KMS-11 (cell line): ENCODE measurements at regions not wholly inside any gene's neighbourhood (a gene's known extent, or its start where the extent isn't known, plus 50 kb on each side); places are given as distances from the start of the nearest gene placed in this dataset.

Source experiments
- H2AFZ ChIP-seq: fragments of 200-600 bp; sonication (generic); 2 replicates; pipeline ENCODE4 v1.6.1; 2016; ENCODE audit warnings: antibody characterized with exemption, mixed run types, low read depth
- H3K27ac ChIP-seq: fragments of 200-600 bp; sonication (generic); 2 replicates; pipeline ENCODE4 v1.6.1; 2016; ENCODE audit warnings: mild to moderate bottlenecking, mixed run types
- H3K27me3 ChIP-seq: fragments of 200-600 bp; sonication (generic); 2 replicates; pipeline ENCODE4 v1.6.1; 2017; ENCODE audit warnings: mild to moderate bottlenecking, low read depth, mixed run types, moderate library complexity; ENCODE audit not compliant: insufficient read depth
- H3K36me3 ChIP-seq: fragments of 200-600 bp; sonication (generic); 2 replicates; pipeline ENCODE4 v1.6.1; 2017; ENCODE audit warnings: mild to moderate bottlenecking, mixed run types; ENCODE audit not compliant: insufficient read depth
- H3K4me1 ChIP-seq: fragments of 200-600 bp; sonication (generic); 2 replicates; pipeline ENCODE4 v1.6.1; 2016; ENCODE audit warnings: mild to moderate bottlenecking, low read depth, mixed run types; ENCODE audit not compliant: poor library complexity, severe bottlenecking
- H3K4me2 ChIP-seq: fragments of 200-600 bp; sonication (generic); 2 replicates; pipeline ENCODE4 v1.7.0; 2016; ENCODE audit warnings: mild to moderate bottlenecking, mixed run types
- H3K4me3 ChIP-seq: fragments of 200-600 bp; sonication (generic); IDR thresholded peaks from 2 replicates; pipeline ENCODE4 v1.6.1; 2017; ENCODE audit warnings: low read depth, low read length, mixed read lengths; ENCODE audit not compliant: insufficient read depth
- H3K79me2 ChIP-seq: fragments of 200-600 bp; sonication (generic); 2 replicates; pipeline ENCODE4 v1.6.1; 2016; ENCODE audit warnings: low read depth, mixed run types; ENCODE audit not compliant: insufficient read depth
- H3K9ac ChIP-seq: fragments of 200-600 bp; sonication (generic); 2 replicates; pipeline ENCODE4 v1.6.1; 2016; ENCODE audit warnings: mild to moderate bottlenecking, mixed run types
- H4K20me1 ChIP-seq: fragments of 200-600 bp; sonication (generic); 2 replicates; pipeline ENCODE4 v1.6.1; 2016; ENCODE audit warnings: mild to moderate bottlenecking, mixed run types; ENCODE audit not compliant: insufficient read depth
- TF ChIP-seq, protein P1 (sequence below): fragments of 200-600 bp; sonication (generic); conservative IDR thresholded peaks from 2 replicates; pipeline ENCODE4 v1.6.1; 2017; ENCODE audit warnings: low read depth, mild to moderate bottlenecking, antibody characterized with exemption, low read length, moderate library complexity, mixed read lengths

GRCh38 chr5:125408448-125409233 lies 662.2 kb upstream of the ZNF608 start:
- Histone ChIP-seq H4K20me1 (no peaks in the 10 kb centered on the region), H3K4me1 (peaks cover 62% of the 10 kb centered on the region), H3K4me3 (no peak overlapping the region), H3K27me3 (no peaks in the 10 kb centered on the region), H3K79me2 (no peaks in the 10 kb centered on the region), H3K36me3 (no peaks in the 10 kb centered on the region), H3K9ac (no peak overlapping the region), H3K4me2 (peak overlapping the region; percentile 95), H3K27ac (peak overlapping the region; percentile 24; the same call in 1 of the 2 replicates), H2AFZ (no peak overlapping the region)
- TF ChIP-seq, protein P1, sequence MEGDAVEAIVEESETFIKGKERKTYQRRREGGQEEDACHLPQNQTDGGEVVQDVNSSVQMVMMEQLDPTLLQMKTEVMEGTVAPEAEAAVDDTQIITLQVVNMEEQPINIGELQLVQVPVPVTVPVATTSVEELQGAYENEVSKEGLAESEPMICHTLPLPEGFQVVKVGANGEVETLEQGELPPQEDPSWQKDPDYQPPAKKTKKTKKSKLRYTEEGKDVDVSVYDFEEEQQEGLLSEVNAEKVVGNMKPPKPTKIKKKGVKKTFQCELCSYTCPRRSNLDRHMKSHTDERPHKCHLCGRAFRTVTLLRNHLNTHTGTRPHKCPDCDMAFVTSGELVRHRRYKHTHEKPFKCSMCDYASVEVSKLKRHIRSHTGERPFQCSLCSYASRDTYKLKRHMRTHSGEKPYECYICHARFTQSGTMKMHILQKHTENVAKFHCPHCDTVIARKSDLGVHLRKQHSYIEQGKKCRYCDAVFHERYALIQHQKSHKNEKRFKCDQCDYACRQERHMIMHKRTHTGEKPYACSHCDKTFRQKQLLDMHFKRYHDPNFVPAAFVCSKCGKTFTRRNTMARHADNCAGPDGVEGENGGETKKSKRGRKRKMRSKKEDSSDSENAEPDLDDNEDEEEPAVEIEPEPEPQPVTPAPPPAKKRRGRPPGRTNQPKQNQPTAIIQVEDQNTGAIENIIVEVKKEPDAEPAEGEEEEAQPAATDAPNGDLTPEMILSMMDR, result no peak

GRCh38 chr5:125409234-125409860 lies 662.9 kb upstream of the ZNF608 start:
- TF ChIP-seq, protein P1, result no peak
- Histone ChIP-seq H3K4me3 (no peak overlapping the region), H3K36me3 (no peaks in the 10 kb centered on the region), H3K9ac (no peak overlapping the region), H3K27me3 (no peaks in the 10 kb centered on the region), H3K27ac (peak overlapping the region; percentile 24; the same call in 1 of the 2 replicates), H3K79me2 (no peaks in the 10 kb centered on the region), H3K4me1 (peaks cover 64% of the 10 kb centered on the region), H2AFZ (no peak overlapping the region), H4K20me1 (no peaks in the 10 kb centered on the region), H3K4me2 (peak overlapping the region; percentile 95; the same call in 1 of the 2 replicates)

- TF ChIP-seq, protein P1, result no peak
- Histone ChIP-seq H3K27ac (no peak overlapping the region; the same call in 1 of the 2 replicates), H3K4me1 (peaks cover 64% of the 10 kb centered on the region), H3K4me3 (no peak overlapping the region), H2AFZ (0 out of 2 replicates have a peak overlapping the region, but pooled peaks have one; percentile 10), H3K9ac (no peak overlapping the region), H4K20me1 (no peaks in the 10 kb centered on the region), H3K79me2 (no peaks in the 10 kb centered on the region), H3K4me2 (peak overlapping the region; percentile 95), H3K27me3 (no peaks in the 10 kb centered on the region), H3K36me3 (no peaks in the 10 kb centered on the region)
These were observed 663.6 kb upstream of the ZNF608 start for GRCh38 chr5:125409861-125410536.

- TF ChIP-seq, protein P1, result no peak
- Histone ChIP-seq H3K9ac (peak overlapping the region; percentile 40; the same call in 1 of the 2 replicates), H3K27ac (peak overlapping the region; percentile 72), H3K4me3 (no peak overlapping the region), H2AFZ (0 out of 2 replicates have a peak overlapping the region, but pooled peaks have one; percentile 10), H3K79me2 (no peaks in the 10 kb centered on the region), H3K36me3 (no peaks in the 10 kb centered on the region), H4K20me1 (no peaks in the 10 kb centered on the region), H3K4me1 (peaks cover 64% of the 10 kb centered on the region), H3K27me3 (no peaks in the 10 kb centered on the region), H3K4me2 (peak overlapping the region; percentile 95)
These were observed 664.2 kb upstream of the ZNF608 start for GRCh38 chr5:125410537-125411070.
